ENCODE measurements at regions not wholly inside any gene's neighbourhood (a gene's known extent, or its start where the extent isn't known, plus 50 kb on each side); places are given as distances from the start of the nearest gene placed in this dataset.

- WGBS (ENCODE audit: low lambda C conversion rate): 26% methylated on average over 2 of the region's 2 CpGs
These were observed 868.0 kb downstream of the FAT4 start for GRCh38 chr4:126182786-126183185.

More at GRCh38 chr4:126182786-126183185, 868.0 kb downstream of the FAT4 start:
- Histone ChIP-seq H3K9me3 (ENCODE audit: low read length) (peaks cover 9% of the 10 kb centered on the region; the same call in 1 of the 2 replicates), H4K20me1 (ENCODE audit: insufficient read depth, low read length) (no peaks in the 10 kb centered on the region), H2AFZ (ENCODE audit: low read length) (no peak overlapping the region), H3K4me1 (ENCODE audit: insufficient read depth, low read length) (no peaks in the 10 kb centered on the region), H3K9ac (ENCODE audit: insufficient read depth, low read depth, low read length) (no peak overlapping the region), H3K27ac (ENCODE audit: extremely low read length, insufficient read depth, low read length) (no peak overlapping the region), H3K4me2 (ENCODE audit: low read depth, low read length) (no peak overlapping the region), H3K27me3 (ENCODE audit: control insufficient read depth in 1 of 2, insufficient read depth in 2 of 2, low read length in 2 of 2) (no peaks in the 10 kb centered on the region), H3K4me3 (replicated peaks in 1 of 3; ENCODE audit: insufficient read depth in 1 of 3, low read depth in 2 of 3, low read length in 3 of 3) (no peak overlapping the region), H3K79me2 (ENCODE audit: insufficient read depth, low read length) (no peaks in the 10 kb centered on the region), H3K36me3 (replicated peaks in 1 of 2; ENCODE audit: control insufficient read depth in 1 of 2, insufficient read depth in 2 of 2, low read length in 2 of 2) (no peaks in the 10 kb centered on the region)
- CTCF ChIA-PET (ENCODE audit: low intra/inter-chr PET ratio, low total read pairs): no interaction called here
- in situ Hi-C loops (cut with HindIII; ENCODE audit: extremely low pct_ligation_motif_present, low pct_unique_long_range_greater_than_20kb) (no loop called here), intact Hi-C loops (cut with micrococcal nuclease; ENCODE audit: unreplicated experiment) (no loop called here)
- FAIRE-seq (no peak), ATAC-seq (no peak), DNase-seq (ENCODE audit: low spot score) (no peak)
- TF ChIP-seq TFE3 (CRISPR knock-in tag; IDR thresholded peaks at IDR 0.05) (no peak), ZNF230 (CRISPR knock-in tag; IDR thresholded peaks at IDR 0.05) (no peak), ZNF710 (CRISPR knock-in tag; IDR thresholded peaks at IDR 0.05; ENCODE audit: borderline replicate concordance) (no peak), EZH2 (conservative IDR thresholded peaks at IDR 0.05; ENCODE audit: low read depth, low read length) (no peak), SAFB2 (CRISPR knock-in tag; IDR thresholded peaks at IDR 0.05; ENCODE audit: borderline replicate concordance, low read depth) (no peak), RFXAP (CRISPR knock-in tag; IDR thresholded peaks at IDR 0.05; ENCODE audit: borderline replicate concordance) (no peak), MLLT10 (CRISPR knock-in tag; IDR thresholded peaks at IDR 0.05) (no peak), DDIT3 (CRISPR knock-in tag; IDR thresholded peaks at IDR 0.05) (no peak), ASH2L (IDR thresholded peaks at IDR 0.05; ENCODE audit: insufficient read length, low read depth, low read length) (no peak), FOXO4 (CRISPR knock-in tag; conservative IDR thresholded peaks at IDR 0.05) (no peak), TRAFD1 (CRISPR knock-in tag; IDR thresholded peaks at IDR 0.05; ENCODE audit: borderline replicate concordance) (no peak), IRX3 (CRISPR knock-in tag; IDR thresholded peaks at IDR 0.05; ENCODE audit: borderline replicate concordance, low read depth) (no peak), GPBP1L1 (CRISPR knock-in tag; IDR thresholded peaks at IDR 0.05) (no peak)
- POLR2A ChIA-PET: no interaction called here
- BruUV-seq (replicated peaks): no TSS peak
